GM23338 (cell line): ENCODE measurements at regions not wholly inside any gene's neighbourhood (a gene's known extent, or its start where the extent isn't known, plus 50 kb on each side); places are given as distances from the start of the nearest gene placed in this dataset.

Experiments used
- CTCF ChIP-seq, 2 experiments: fragments of 200-600 bp in 1 of 2; sonication (generic) in 1 of 2; conservative IDR thresholded peaks; 2 replicates each; pipeline versions ENCODE4 v1.5.1 to v1.6.1; 2016 to 2017; ENCODE audit warnings: antibody characterized with exemption in 2 of 2, low read depth in 2 of 2, mild to moderate bottlenecking in 2 of 2, moderate library complexity in 1 of 2
- EZH2 ChIP-seq: fragments of 200-600 bp; sonication (generic); IDR thresholded peaks from one replicate; pipeline ENCODE4 v1.8.0; 2017; ENCODE audit warnings: antibody characterized with exemption, mild to moderate bottlenecking, low read depth; ENCODE audit not compliant: unreplicated experiment
- EZH2phosphoT487 ChIP-seq: fragments of 200-600 bp; sonication (generic); IDR thresholded peaks from one replicate; pipeline ENCODE4 v1.8.1; 2018; ENCODE audit warnings: antibody characterized with exemption; ENCODE audit not compliant: unreplicated experiment

- no peak for TF ChIP-seq EZH2phosphoT487
- no peak for TF ChIP-seq EZH2
- TF ChIP-seq CTCF (conservative IDR thresholded peaks at IDR 0.05; ENCODE audit: low read depth in 2 of 2), result no peak
Observed at GRCh38 chrX:149205937-149206336, 299.2 kb downstream of the IDS start.
